ENCODE measurements at regions not wholly inside any gene's neighbourhood (a gene's known extent, or its start where the extent isn't known, plus 50 kb on each side); places are given as distances from the start of the nearest gene placed in this dataset.
"Not testable (repeated sequence)": the region's sequence is repeated elsewhere in the genome, so short reads cannot be mapped to it uniquely, and the experiment has no call there.

GRCh38 chr3:144791034-144791433 is 819.4 kb downstream of the DIPK2A start:
- no peak overlapping the region for H3K27ac ChIP-seq
- TF ChIP-seq CTCF (IDR thresholded peaks at IDR 0.05): no peak
- no peak for TF ChIP-seq ZFX (IDR thresholded peaks at IDR 0.05; ENCODE audit: borderline replicate concordance)

- TF ChIP-seq ZFX (IDR thresholded peaks at IDR 0.05; ENCODE audit: borderline replicate concordance) (no peak), CTCF (IDR thresholded peaks at IDR 0.05) (no peak)
- no peak overlapping the region for H3K27ac ChIP-seq
Measured at GRCh38 chr3:144801890-144802289, 830.3 kb downstream of the DIPK2A start.

- H3K27ac ChIP-seq: no peak overlapping the region
- TF ChIP-seq ZFX (IDR thresholded peaks at IDR 0.05; ENCODE audit: borderline replicate concordance) (no peak), CTCF (IDR thresholded peaks at IDR 0.05) (no peak)
Measured at GRCh38 chr3:144809380-144809779, 837.8 kb downstream of the DIPK2A start.

- TF ChIP-seq ZFX (IDR thresholded peaks at IDR 0.05; ENCODE audit: borderline replicate concordance) (no peak), CTCF (IDR thresholded peaks at IDR 0.05) (no peak)
- no peak overlapping the region for H3K27ac ChIP-seq
Measured at GRCh38 chr3:144810160-144810559, 838.5 kb downstream of the DIPK2A start.

- no peak overlapping the region for H3K27ac ChIP-seq
- TF ChIP-seq CTCF (IDR thresholded peaks at IDR 0.05) (no peak), ZFX (IDR thresholded peaks at IDR 0.05; ENCODE audit: borderline replicate concordance) (no peak)
Measured at GRCh38 chr3:144815655-144816054, 844.0 kb downstream of the DIPK2A start.

- H3K27ac ChIP-seq: no peak overlapping the region
- TF ChIP-seq CTCF (IDR thresholded peaks at IDR 0.05) (no peak), ZFX (IDR thresholded peaks at IDR 0.05; ENCODE audit: borderline replicate concordance) (no peak)
Measured at GRCh38 chr3:144816323-144816722, 844.7 kb downstream of the DIPK2A start.

- no peak overlapping the region for H3K27ac ChIP-seq
- TF ChIP-seq CTCF (IDR thresholded peaks at IDR 0.05) (no peak), ZFX (IDR thresholded peaks at IDR 0.05; ENCODE audit: borderline replicate concordance) (no peak)
Measured at GRCh38 chr3:144818973-144819372, 847.4 kb downstream of the DIPK2A start.

GRCh38 chr3:144820232-144820631 is 848.6 kb downstream of the DIPK2A start:
- H3K27ac ChIP-seq: not testable (repeated sequence)

All from 22Rv1 (cell line).